Fibroblast of skin of abdomen (primary cell): ENCODE measurements at regions not wholly inside any gene's neighbourhood (a gene's known extent, or its start where the extent isn't known, plus 50 kb on each side); places are given as distances from the start of the nearest gene placed in this dataset.

Experiments used
- DNase-seq: peaks from one replicate; pipeline ENCODE4 v3.0.0-alpha.2; 2013

GRCh38 chr7:84614821-84615501, 420.4 kb upstream of the SEMA3A start:
- DNase-seq, result no peak

- peak; percentile 34 for DNase-seq
Measured at GRCh38 chr7:84612981-84613681, 418.5 kb upstream of the SEMA3A start.

DNA sequence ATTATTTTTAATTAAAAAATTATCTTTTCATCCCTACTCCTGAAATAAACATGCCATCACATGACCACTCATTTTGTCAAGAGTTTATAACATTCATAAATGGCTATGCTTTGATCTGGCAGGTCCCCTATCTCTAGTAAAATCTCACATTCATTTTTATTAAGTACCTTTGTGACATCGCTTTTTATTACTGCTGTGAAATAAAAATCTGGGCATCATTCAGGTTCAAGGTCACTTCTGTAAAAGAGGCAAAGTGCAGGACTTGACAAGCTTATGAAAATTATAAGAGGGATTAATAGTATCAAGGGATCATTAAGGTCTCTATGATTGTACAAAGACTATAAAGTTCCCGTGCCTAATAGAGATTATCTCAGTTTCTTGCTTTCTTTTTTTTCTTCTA, 416.8 kb upstream of the SEMA3A start:
- DNase-seq, result no peak

- no peak for DNase-seq
Measured at GRCh38 chr7:84610390-84610789, 415.8 kb upstream of the SEMA3A start.

GRCh38 chr7:84605301-84605700, 410.7 kb upstream of the SEMA3A start:
- DNase-seq, result no peak

- no peak for DNase-seq
Measured at GRCh38 chr7:84603545-84603944, 409.0 kb upstream of the SEMA3A start.

- no peak for DNase-seq
Measured at GRCh38 chr7:84595026-84595425, 400.4 kb upstream of the SEMA3A start.

- no peak for DNase-seq
Measured at GRCh38 chr7:84591897-84592296, 397.3 kb upstream of the SEMA3A start.

DNA sequence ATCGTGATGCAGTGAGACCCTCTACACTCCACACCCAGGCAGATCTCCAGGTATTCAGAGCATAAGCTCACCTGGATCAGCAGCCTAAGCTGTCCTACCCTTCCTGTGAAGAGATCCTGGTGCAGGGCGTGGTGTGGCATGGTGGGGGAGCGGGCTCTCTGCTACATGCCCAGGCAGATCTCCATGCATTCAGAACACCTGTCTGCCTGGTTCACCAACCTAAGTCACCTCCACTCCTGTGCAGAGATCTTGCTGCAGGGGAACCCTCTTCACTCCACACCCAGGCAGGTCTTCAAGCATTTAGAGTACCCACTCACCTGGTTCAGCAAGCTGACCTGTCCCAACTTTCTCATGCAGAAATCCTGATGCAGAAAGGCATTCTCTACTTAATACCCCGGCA, 394.4 kb upstream of the SEMA3A start:
- DNase-seq, result no peak

DNA sequence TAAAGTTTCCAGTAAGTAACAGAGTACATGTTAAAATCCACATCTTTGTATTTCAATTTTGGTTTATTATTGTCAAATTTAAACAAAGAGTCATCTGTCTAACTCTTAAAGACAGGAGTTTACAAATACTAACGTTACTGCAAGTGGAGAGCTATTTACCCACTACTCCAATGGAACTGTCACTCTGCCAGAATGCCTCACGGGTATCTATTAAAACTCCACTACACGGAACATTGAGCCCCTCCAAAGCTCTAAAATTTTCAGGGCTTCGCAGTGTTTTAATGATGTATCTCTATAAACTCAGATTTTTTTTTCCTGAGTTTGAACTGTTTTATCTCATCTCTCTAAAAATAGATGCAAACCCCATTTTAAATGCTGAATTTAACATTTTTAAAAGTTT, 388.7 kb upstream of the SEMA3A start:
- no peak for DNase-seq

- no peak for DNase-seq
Measured at GRCh38 chr7:84582747-84583146, 388.2 kb upstream of the SEMA3A start.

DNA sequence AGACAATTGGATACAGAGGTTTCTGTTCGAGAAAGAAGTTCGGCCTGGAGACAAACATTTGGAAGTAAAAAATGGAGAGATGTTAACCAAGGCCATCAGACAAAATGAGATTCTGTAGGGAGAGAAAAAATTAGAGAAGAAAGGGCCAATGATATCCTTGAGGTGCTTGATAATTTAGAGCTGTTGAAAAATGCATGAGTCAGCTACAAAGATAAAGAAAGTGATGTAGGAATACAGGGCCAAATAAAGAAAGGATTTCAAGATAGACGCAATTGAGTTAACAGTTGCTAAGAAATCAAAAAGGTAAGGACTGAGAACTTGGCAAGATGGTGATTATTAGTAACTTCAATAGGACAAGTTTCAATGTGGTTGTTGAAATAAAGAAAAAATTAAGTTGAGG, 384.2 kb upstream of the SEMA3A start:
- no peak for DNase-seq

- DNase-seq, result no peak
Measured at GRCh38 chr7:84568781-84569180, 374.2 kb upstream of the SEMA3A start.

DNA sequence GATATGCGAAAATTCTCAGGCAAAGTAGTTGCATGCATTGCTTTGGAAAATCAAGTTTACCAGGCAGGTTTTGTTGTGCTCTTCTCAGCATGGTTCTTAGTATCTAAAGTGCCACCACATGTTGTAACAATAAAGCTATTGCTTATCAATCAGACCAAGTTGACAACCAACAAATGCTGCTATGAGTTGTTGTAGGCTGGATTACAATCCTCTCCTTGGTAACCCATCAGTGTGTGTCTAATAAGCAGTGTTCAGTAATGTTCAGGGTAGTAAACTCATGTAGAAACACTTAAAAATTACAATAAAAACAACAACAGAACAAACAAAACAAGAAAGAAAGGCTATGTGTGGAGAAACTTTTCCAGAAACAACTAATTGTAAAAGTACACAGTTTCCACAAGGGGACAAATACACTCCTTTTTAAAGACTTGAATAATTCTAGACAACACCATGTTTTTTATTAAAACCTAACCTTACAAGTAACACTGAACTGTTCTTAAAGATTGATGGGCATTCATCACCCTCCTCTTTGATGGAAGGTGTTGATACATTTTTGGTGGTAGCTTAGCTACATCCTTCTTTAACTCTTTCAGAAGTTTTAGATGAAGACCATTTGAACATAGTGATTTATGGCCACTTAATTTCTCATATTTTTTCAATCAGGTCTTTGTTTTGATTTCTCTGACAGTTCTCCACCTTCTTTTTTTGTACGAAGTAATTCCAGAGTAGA, 370.9 kb upstream of the SEMA3A start:
- DNase-seq, result peak; percentile 23

GRCh38 chr7:84553711-84554110, 359.1 kb upstream of the SEMA3A start:
- DNase-seq, result no peak

DNA sequence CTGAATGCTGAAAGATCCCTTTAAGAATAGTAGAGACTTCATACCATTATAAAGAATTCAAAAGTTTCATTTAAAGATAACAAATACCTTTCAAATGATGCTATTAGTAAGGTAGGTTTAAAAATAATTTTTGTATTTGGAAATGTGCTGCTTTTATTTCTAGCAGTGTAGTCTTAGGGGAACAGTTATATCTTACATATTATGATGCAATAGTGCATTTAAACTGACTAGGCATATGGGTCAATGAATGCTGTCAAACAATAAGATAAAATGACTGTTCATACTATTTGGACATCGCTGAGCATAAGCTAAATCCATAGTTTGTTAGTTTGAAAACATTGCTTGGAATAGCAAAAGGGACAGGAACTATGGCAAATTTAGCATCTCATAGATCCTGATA, 354.8 kb upstream of the SEMA3A start:
- DNase-seq, result no peak

GRCh38 chr7:84548366-84549365, 354.1 kb upstream of the SEMA3A start:
- peak; percentile 88 for DNase-seq

GRCh38 chr7:84547331-84547730, 352.7 kb upstream of the SEMA3A start:
- DNase-seq, result no peak

DNA sequence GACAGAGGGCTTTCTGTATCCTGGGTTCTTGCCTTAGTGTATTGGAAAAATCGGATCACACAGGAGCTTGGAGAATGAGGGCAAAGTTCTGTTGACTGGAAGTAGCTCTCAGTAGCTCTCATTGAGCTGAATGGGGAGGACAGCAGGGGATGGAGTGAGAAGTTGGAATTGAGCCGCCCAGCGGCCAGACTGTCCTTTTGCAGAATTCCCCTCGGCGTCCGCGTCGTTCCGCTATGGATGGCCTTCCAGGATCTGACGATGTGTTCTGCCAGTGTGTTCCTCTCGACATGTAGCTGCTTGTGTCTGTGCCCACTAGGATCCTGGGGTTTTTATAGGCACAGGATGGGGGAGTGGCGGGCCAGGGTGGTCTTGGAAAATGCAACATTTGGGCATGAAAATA, 351.8 kb upstream of the SEMA3A start:
- DNase-seq, result no peak

- DNase-seq, result no peak
Measured at GRCh38 chr7:84538268-84538667, 343.7 kb upstream of the SEMA3A start.

DNA sequence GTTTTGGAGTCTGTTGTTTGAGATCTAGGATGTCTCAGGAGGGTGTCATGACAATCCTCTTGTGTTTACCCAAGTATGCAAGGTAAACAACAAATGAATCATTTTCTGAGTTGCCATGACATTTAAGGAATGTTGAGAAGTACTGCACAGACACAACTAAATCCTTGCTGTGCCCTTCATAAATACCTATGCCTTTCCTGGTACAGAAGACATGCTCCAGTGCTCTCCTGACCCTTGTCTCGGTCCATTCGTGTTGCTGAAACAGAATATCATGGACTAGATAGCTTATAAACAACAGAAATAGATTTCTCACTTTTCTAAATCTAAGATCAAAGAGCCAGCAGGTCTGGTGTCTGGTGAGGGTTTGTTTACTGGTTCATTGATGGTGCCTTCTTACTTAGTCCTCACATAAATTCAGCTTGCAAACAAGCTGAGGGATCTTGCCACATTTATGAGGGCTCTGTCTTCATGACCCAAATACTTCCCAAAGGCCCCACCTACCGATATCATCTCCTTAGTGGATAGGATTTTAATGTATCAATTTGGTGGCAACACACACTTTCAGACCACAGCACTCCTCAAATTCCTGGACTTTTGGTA, 341.8 kb upstream of the SEMA3A start:
- DNase-seq, result no peak
